Esophagus muscularis mucosa (tissue), 4 donors: ENCODE measurements at regions not wholly inside any gene's neighbourhood (a gene's known extent, or its start where the extent isn't known, plus 50 kb on each side); places are given as distances from the start of the nearest gene placed in this dataset.
A peak's percentile ranks its signal among the peaks of the same experiment; 100 is the strongest.

Source experiments
- DNase-seq: peaks from one replicate; pipeline ENCODE4 v3.0.0-alpha.2; 2017; ENCODE audit errors: extremely low spot score
- H3K27ac ChIP-seq, 4 donors: fragments of 200-600 bp; sonication (generic); replicated peaks in 1 of 4; 1 replicate in 3 of 4; 2 replicates in 1 of 4; pipeline ENCODE4 v1.5.1; 2016 to 2019; ENCODE audit warnings: mild to moderate bottlenecking in 1 of 4
- H3K27me3 ChIP-seq, 4 donors: fragments of 200-600 bp; sonication (generic); one replicate each; pipeline versions ENCODE4 v1.5.1 to v1.6.0; 2016 to 2019
- H3K36me3 ChIP-seq, 4 donors: fragments of 200-600 bp; sonication (generic); one replicate each; pipeline ENCODE4 v1.5.1; 2016 to 2019
- H3K4me1 ChIP-seq, 4 donors: fragments of 200-600 bp; sonication (generic); one replicate each; pipeline ENCODE4 v1.5.1; 2016 to 2019
- H3K4me3 ChIP-seq, 4 donors: fragments of 200-600 bp; sonication (generic); 1 replicate in 2 of 4; 2 replicates in 2 of 4; pipeline ENCODE4 v1.5.1; 2016 to 2019; ENCODE audit warnings: mild to moderate bottlenecking in 4 of 4, moderate library complexity in 1 of 4
- H3K9me3 ChIP-seq, 4 donors: fragments of 200-600 bp; sonication (generic); 1 replicate in 3 of 4; 2 replicates in 1 of 4; pipeline ENCODE4 v1.5.1; 2016 to 2019
- CTCF ChIP-seq, 3 experiments: fragments of 200-600 bp in 2 of 3; fragments of 450-650 bp in 1 of 3; sonication (generic) in 2 of 3; IDR thresholded peaks; one replicate each; pipeline ENCODE4 v1.5.1; 2017 to 2019; ENCODE audit warnings: antibody characterized with exemption in 3 of 3, mild to moderate bottlenecking in 2 of 3, moderate library complexity in 1 of 3
- EP300 ChIP-seq: sonication (generic); formaldehyde crosslinking; IDR thresholded peaks from one replicate; pipeline ENCODE4 v1.6.1; 2017; ENCODE audit warnings: antibody characterized with exemption
- POLR2A ChIP-seq: fragments of 450-650 bp; IDR thresholded peaks from one replicate; pipeline ENCODE4 v1.6.1; 2017; ENCODE audit warnings: antibody characterized with exemption, moderate library complexity, mild to moderate bottlenecking, low read depth
- POLR2AphosphoS5 ChIP-seq, 2 donors: sonication (generic); formaldehyde crosslinking; IDR thresholded peaks; one replicate each; pipeline ENCODE4 v1.6.1; 2017; ENCODE audit warnings: antibody characterized with exemption in 2 of 2
- WGBS: methylation state at CpG from one replicate; pipeline ENCODE4 v1.1.5; 2018; 5-methylcytosine and 5-hydroxymethylcytosine counted together
- intact Hi-C: fragments of 100-400 bp; cut with DNase I; formaldehyde crosslinking; loops from one replicate; pipeline ENCODE4 v1.15.1; 2023

DNA sequence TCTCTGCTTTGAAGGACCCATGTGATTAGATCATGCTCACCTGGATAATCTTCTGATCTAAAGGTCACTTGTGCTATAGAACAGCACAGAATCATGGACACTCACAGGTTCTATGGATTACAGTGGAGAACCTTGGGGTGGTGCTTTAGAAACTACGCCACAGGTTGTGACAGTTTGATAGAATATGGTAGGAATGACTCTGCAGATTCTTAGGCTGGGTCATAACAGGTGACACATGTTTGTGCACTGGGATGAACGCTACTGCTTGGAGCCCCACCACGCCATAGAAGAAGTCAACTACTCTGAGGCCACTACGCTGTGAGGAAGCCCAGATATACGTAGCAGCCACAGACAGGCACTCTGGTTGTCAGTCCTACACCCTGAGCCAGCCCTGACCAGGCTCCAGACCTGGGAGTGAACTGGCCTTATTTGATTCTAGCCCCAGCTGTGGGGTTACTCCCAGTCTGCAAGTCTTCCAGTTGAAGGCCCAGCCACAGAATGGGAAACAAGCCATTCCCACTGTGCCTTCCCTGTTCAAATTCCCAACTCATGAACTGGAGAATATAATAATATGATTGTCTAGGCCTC lies 99.0 kb upstream of the SLC24A3 start:
- DNase-seq, result peak; percentile 45
- TF ChIP-seq CTCF (IDR thresholded peaks at IDR 0.05), result no peak
- TF ChIP-seq EP300, result no peak
- no peak for TF ChIP-seq POLR2AphosphoS5 (IDR thresholded peaks at IDR 0.05)
- no peak for TF ChIP-seq POLR2A
- no peak overlapping the region for H3K4me3 ChIP-seq
- no peaks in the 10 kb centered on the region for H3K9me3 ChIP-seq
- WGBS, result 92% methylated on average over 4 of the region's 5 CpGs
- H3K4me1 ChIP-seq, result no peaks in the 10 kb centered on the region
- H3K36me3 ChIP-seq, result no peaks in the 10 kb centered on the region
- no peaks in the 10 kb centered on the region for H3K27me3 ChIP-seq
- H3K27ac ChIP-seq, result no peak overlapping the region
- intact Hi-C loops, result no loop called here

- WGBS, result 86% methylated on average over 2 of the region's 2 CpGs
- Histone ChIP-seq H3K4me3 (no peak overlapping the region), H3K9me3 (no peaks in the 10 kb centered on the region), H3K27me3 (no peaks in the 10 kb centered on the region), H3K36me3 (no peaks in the 10 kb centered on the region), H3K27ac (no peak overlapping the region), H3K4me1 (no peaks in the 10 kb centered on the region)
- TF ChIP-seq CTCF (IDR thresholded peaks at IDR 0.05) (no peak), POLR2AphosphoS5 (IDR thresholded peaks at IDR 0.05) (no peak), EP300 (no peak), POLR2A (no peak)
- DNase-seq, result peak; percentile 45
- intact Hi-C loops, result no loop called here
These were observed 98.0 kb upstream of the SLC24A3 start for GRCh38 chr20:19114410-19114809.

DNA sequence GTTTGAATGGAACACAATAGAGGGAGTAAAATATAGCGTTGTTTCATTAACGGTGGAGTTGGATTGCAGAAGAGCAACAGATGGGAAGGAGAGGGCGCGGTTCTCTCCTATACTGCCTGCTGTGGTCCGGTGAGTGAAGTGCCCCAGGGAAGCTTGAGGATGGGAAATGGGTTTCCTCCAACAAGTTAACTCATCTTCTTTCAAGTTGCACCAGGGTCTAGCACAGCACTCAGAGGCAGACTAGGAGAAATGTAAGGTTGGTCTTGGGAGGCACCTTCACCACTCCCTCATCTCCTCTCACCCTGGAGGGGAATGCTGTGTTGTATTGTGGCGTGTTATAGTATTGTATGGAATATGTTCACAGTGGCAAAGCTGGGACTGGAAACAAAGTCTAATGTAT lies 96.9 kb upstream of the SLC24A3 start:
- peaks cover 0 to 2% (median 0%) of the 10 kb centered on the region in 4 donors for H3K4me1 ChIP-seq
- intact Hi-C loops, result no loop called here
- no peaks in the 10 kb centered on the region for H3K27me3 ChIP-seq
- H3K9me3 ChIP-seq, result no peaks in the 10 kb centered on the region
- no peak overlapping the region for H3K27ac ChIP-seq
- peak; percentile 53 for DNase-seq
- no peaks in the 10 kb centered on the region for H3K36me3 ChIP-seq
- TF ChIP-seq POLR2A (no peak), EP300 (no peak), POLR2AphosphoS5 (IDR thresholded peaks at IDR 0.05) (no peak)
- 98% methylated on average over 6 of the region's 6 CpGs for WGBS
- H3K4me3 ChIP-seq, result no peak overlapping the region

DNA sequence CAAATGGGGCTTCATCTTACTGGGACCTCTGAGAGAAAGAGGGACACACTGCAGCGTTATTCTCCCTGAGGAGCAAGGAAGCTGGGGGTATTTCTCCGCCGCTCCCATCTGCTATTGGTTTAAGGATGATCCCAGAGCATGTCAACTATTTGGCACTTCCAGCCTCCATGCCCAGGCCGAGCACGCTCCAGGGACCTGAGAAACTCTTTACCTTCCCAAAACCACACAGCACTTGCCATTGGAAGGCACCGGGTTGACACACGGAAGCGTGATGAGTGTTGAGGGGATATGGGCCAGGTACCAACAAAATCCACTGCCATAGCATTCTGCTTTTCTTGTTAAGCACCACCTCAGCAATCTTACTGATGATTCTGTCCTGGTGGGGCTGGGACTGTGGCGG lies 92.4 kb upstream of the SLC24A3 start:
- peak; percentile 91 for DNase-seq
- Histone ChIP-seq H3K4me3 (no peak overlapping the region), H3K4me1 (peaks cover 0 to 3% (median 0%) of the 10 kb centered on the region in 4 donors), H3K9me3 (no peaks in the 10 kb centered on the region), H3K27me3 (no peaks in the 10 kb centered on the region), H3K36me3 (no peaks in the 10 kb centered on the region), H3K27ac (no peak overlapping the region)
- no peak for TF ChIP-seq POLR2A
- TF ChIP-seq POLR2AphosphoS5 (IDR thresholded peaks at IDR 0.05), result no peak
- no peak for TF ChIP-seq CTCF (IDR thresholded peaks at IDR 0.05)
- TF ChIP-seq EP300, result no peak
- 97% methylated on average over 9 of the region's 9 CpGs for WGBS
- intact Hi-C loops, result no loop called here

DNA sequence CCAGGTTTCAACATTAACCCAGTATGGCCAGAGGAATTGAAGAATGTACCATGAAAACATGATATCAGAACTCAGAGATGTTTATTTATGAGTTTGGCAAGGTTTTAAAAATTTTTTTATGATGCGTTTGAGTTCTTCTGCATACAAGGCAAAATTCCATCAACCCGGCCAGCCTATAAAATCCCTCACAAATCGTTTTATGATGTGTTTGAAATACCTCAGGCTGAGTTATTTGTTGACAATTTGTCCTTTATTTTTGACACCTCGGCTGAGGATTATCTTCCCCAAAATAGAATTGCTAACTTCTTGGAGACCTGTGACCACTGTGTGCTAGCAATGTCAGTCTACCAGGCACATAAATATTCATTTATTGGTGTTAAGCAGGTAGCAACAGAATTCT lies 91.9 kb upstream of the SLC24A3 start:
- H3K4me1 ChIP-seq, result peaks cover 0 to 3% (median 0%) of the 10 kb centered on the region in 4 donors
- H3K36me3 ChIP-seq, result no peaks in the 10 kb centered on the region
- peak; percentile 19 for DNase-seq
- no peak overlapping the region for H3K27ac ChIP-seq
- no peaks in the 10 kb centered on the region for H3K9me3 ChIP-seq
- intact Hi-C loops, result no loop called here
- no peaks in the 10 kb centered on the region for H3K27me3 ChIP-seq
- TF ChIP-seq POLR2A (no peak), CTCF (IDR thresholded peaks at IDR 0.05) (no peak), POLR2AphosphoS5 (IDR thresholded peaks at IDR 0.05) (no peak), EP300 (no peak)
- H3K4me3 ChIP-seq, result no peak overlapping the region
- 52% methylated on average over 4 of the region's 4 CpGs for WGBS
